HepG2 (cell line): ENCODE measurements at regions not wholly inside any gene's neighbourhood (a gene's known extent, or its start where the extent isn't known, plus 50 kb on each side); places are given as distances from the start of the nearest gene placed in this dataset.

Source experiments
- ATAC-seq: fragments of 200-7000 bp; cut with Tn5 transposase; 3 replicates; pipeline ENCODE4 v1.9.1; 2020; ENCODE audit warnings: mild to moderate bottlenecking, moderate library complexity
- BruUV-seq: library from RNA; stranded (reverse); fragments of 400-500 nt; replicated peaks from 2 replicates; lab custom pipeline; 2021; lab: Mats Ljungman, UMichigan
- CTCF ChIA-PET: fragments of 300-600 bp; formaldehyde crosslinking; extraction: SDS; loops from one replicate; lab custom pipeline; 2021; ENCODE audit warnings: low total read pairs, inconsistent platforms, low intra/inter-chr PET ratio; lab: Yijun Ruan, JAX
- POLR2A ChIA-PET: fragments of 350-600 bp; sonication (Branson Sonifier 250); formaldehyde crosslinking; loops from one replicate; lab custom pipeline; 2020; ENCODE audit warnings: antibody characterized with exemption, inconsistent platforms; lab: Yijun Ruan, JAX
- DNase-seq: peaks from one replicate; pipeline ENCODE4 v3.0.0-alpha.2; 2015; ENCODE audit warnings: low spot score
- FAIRE-seq: peaks from 3 replicates; lab custom pipeline; 2011; peaks lifted over from hg19 to GRCh38; lab: Jason Lieb, UNC
- H2AFZ ChIP-seq: one replicate; pipeline ENCODE4 v1.6.1; 2011; ENCODE audit warnings: low read length, inconsistent platforms
- H3K27ac ChIP-seq: fragments of 300-600 bp; 3 replicates; pipeline ENCODE4 v1.8.0; 2011; ENCODE audit warnings: mixed run types, mild to moderate bottlenecking, mixed read lengths, low read length, inconsistent platforms; ENCODE audit not compliant: insufficient read depth; ENCODE audit errors: extremely low read length
- H3K27me3 ChIP-seq, 2 experiments: fragments of 200-600 bp in 1 of 2; 2 replicates in 1 of 2; 3 replicates in 1 of 2; pipeline versions ENCODE4 v1.6.0 to v1.8.0; 2011; ENCODE audit warnings: low read length in 2 of 2, mild to moderate bottlenecking in 2 of 2, moderate library complexity in 2 of 2, inconsistent platforms in 1 of 2; ENCODE audit not compliant: insufficient read depth in 2 of 2, control insufficient read depth in 1 of 2
- H3K36me3 ChIP-seq, 2 experiments: fragments of 200-600 bp in 1 of 2; replicated peaks in 1 of 2; 2 replicates in 1 of 2; 3 replicates in 1 of 2; pipeline versions ENCODE4 v1.5.1 to v1.8.0; 2011; ENCODE audit warnings: low read length in 2 of 2, inconsistent platforms in 1 of 2; ENCODE audit not compliant: insufficient read depth in 2 of 2, control insufficient read depth in 1 of 2
- H3K4me1 ChIP-seq: 2 replicates; pipeline ENCODE4 v1.5.1; 2012; ENCODE audit warnings: low read length, inconsistent platforms; ENCODE audit not compliant: insufficient read depth
- H3K4me2 ChIP-seq: 2 replicates; pipeline ENCODE4 v1.6.0; 2011; ENCODE audit warnings: low read depth, low read length, inconsistent platforms
- H3K4me3 ChIP-seq, 3 experiments: fragments of 200-600 bp in 1 of 3; sonication (generic), shearing (Covaris generic) in 1 of 3; replicated peaks in 1 of 3; 2 replicates each; pipeline ENCODE4 v1.5.1; 2011 to 2016; ENCODE audit warnings: low read length in 3 of 3, inconsistent platforms in 2 of 3, low read depth in 2 of 3, mild to moderate bottlenecking in 2 of 3, control low read depth in 1 of 3, mixed read lengths in 1 of 3; ENCODE audit not compliant: insufficient read depth in 1 of 3
- H3K79me2 ChIP-seq: one replicate; pipeline ENCODE4 v1.6.1; 2011; ENCODE audit warnings: low read length, inconsistent platforms; ENCODE audit not compliant: insufficient read depth
- H3K9ac ChIP-seq: 2 replicates; pipeline ENCODE4 v1.6.0; 2011; ENCODE audit warnings: mild to moderate bottlenecking, low read depth, low read length, inconsistent platforms; ENCODE audit not compliant: insufficient read depth
- H3K9me3 ChIP-seq: 2 replicates; pipeline ENCODE4 v1.5.1; 2012; ENCODE audit warnings: mild to moderate bottlenecking, low read length
- H4K20me1 ChIP-seq: 2 replicates; pipeline ENCODE4 v1.6.0; 2011; ENCODE audit warnings: inconsistent platforms, mild to moderate bottlenecking, low read length, moderate library complexity; ENCODE audit not compliant: insufficient read depth
- CCDC6 ChIP-seq: sonication (generic); formaldehyde crosslinking; IDR thresholded peaks from 2 replicates; pipeline ENCODE4 v1.8.1; 2022; ENCODE audit warnings: mild to moderate bottlenecking, missing genetic modification reagents, moderate library complexity
- FOXC1 ChIP-seq: sonication (generic); formaldehyde crosslinking; IDR thresholded peaks from 2 replicates; pipeline ENCODE4 v1.8.0; 2022; ENCODE audit warnings: mild to moderate bottlenecking, missing genetic modification reagents, borderline replicate concordance
- GPBP1L1 ChIP-seq: sonication (generic); formaldehyde crosslinking; IDR thresholded peaks from 2 replicates; pipeline ENCODE4 v1.5.0; 2020; ENCODE audit warnings: mild to moderate bottlenecking, missing genetic modification reagents
- KLF9 ChIP-seq: IDR thresholded peaks from 2 replicates; pipeline ENCODE4 v1.6.1; 2016; ENCODE audit warnings: low read depth
- MAFG ChIP-seq: sonication (generic); formaldehyde crosslinking; IDR thresholded peaks from 2 replicates; pipeline ENCODE4 v1.5.1; 2020; ENCODE audit warnings: mild to moderate bottlenecking, missing genetic modification reagents
- RXRA ChIP-seq: sonication (generic); formaldehyde crosslinking; IDR thresholded peaks from 2 replicates; pipeline ENCODE4 v1.5.1; 2020; ENCODE audit warnings: missing genetic modification reagents
- SUZ12 ChIP-seq: fragments of 150-350 bp; IDR thresholded peaks from 2 replicates; pipeline ENCODE4 v1.6.1; 2014; ENCODE audit warnings: low read depth, low read length
- TEAD2 ChIP-seq: sonication (generic); formaldehyde crosslinking; IDR thresholded peaks from 2 replicates; pipeline ENCODE4 v1.9.0; 2021; ENCODE audit warnings: missing genetic modification reagents
- TRIM24 ChIP-seq: sonication (generic); formaldehyde crosslinking; IDR thresholded peaks from 2 replicates; pipeline ENCODE4 v1.8.0; 2022; ENCODE audit warnings: mild to moderate bottlenecking, missing genetic modification reagents
- WGBS: methylation state at CpG from one replicate; pipeline ENCODE4 v1.1.6; 2017; ENCODE audit warnings: low lambda C conversion rate; 5-methylcytosine and 5-hydroxymethylcytosine counted together
- in situ Hi-C: cut with HindIII; loops from 2 replicates; pipeline ENCODE4 v1.10.0; 2017; ENCODE audit warnings: low pct_unique_long_range_greater_than_20kb; ENCODE audit not compliant: extremely low pct_ligation_motif_present
- intact Hi-C: fragments of 100-400 bp; cut with micrococcal nuclease; formaldehyde crosslinking; loops from one replicate; pipeline ENCODE4 v1.10.0; 2022; ENCODE audit not compliant: unreplicated experiment

- TF ChIP-seq FOXC1 (CRISPR knock-in tag) (no peak), TEAD2 (no peak)
These were observed 547.3 kb downstream of the DTWD2 start (continued) for GRCh38 chr5:118441034-118441433.

- Histone ChIP-seq H3K27me3 (no peaks in the 10 kb centered on the region; a peak in 1 of 5 replicates), H4K20me1 (no peaks in the 10 kb centered on the region), H3K4me1 (no peaks in the 10 kb centered on the region), H2AFZ (no peak overlapping the region)
- intact Hi-C loops (no loop called here), in situ Hi-C loops (no loop called here)
- no TSS peak for BruUV-seq
- no peak for ATAC-seq
- POLR2A ChIA-PET: no interaction called here
- TF ChIP-seq KLF9 (CRISPR knock-in tag): no peak
- TF ChIP-seq GPBP1L1 (CRISPR knock-in tag): no peak
- TF ChIP-seq TRIM24 (CRISPR knock-in tag): no peak
- TF ChIP-seq CCDC6: no peak
- no peak for TF ChIP-seq SUZ12
- no peak for TF ChIP-seq RXRA (CRISPR knock-in tag)
- no peak for TF ChIP-seq MAFG
- TF ChIP-seq, all 625 proteins: peak for 0
- H3K79me2 ChIP-seq: no peaks in the 10 kb centered on the region
- no peaks in the 10 kb centered on the region for H3K9me3 ChIP-seq
- no peak for DNase-seq
- CTCF ChIA-PET: no interaction called here
- 1% methylated on average over 5 of the region's 5 CpGs for WGBS
- H3K4me2 ChIP-seq: no peak overlapping the region
- no peaks in the 10 kb centered on the region for H3K36me3 ChIP-seq
- H3K9ac ChIP-seq: no peak overlapping the region
- FAIRE-seq: no peak
- no peak overlapping the region for H3K27ac ChIP-seq
- H3K4me3 ChIP-seq: no peak overlapping the region
These were observed 547.9 kb downstream of the DTWD2 start for GRCh38 chr5:118440496-118440895.
